ENCODE measurements at regions not wholly inside any gene's neighbourhood (a gene's known extent, or its start where the extent isn't known, plus 50 kb on each side); places are given as distances from the start of the nearest gene placed in this dataset.

GRCh38 chrX:43469391-43470054, 186.6 kb upstream of the MAOA start:
- TF ChIP-seq POLR2A (IDR thresholded peaks at IDR 0.05) (no peak), CTCF (IDR thresholded peaks at IDR 0.05) (no peak), EP300 (IDR thresholded peaks at IDR 0.05) (no peak)
